ENCODE measurements at regions not wholly inside any gene's neighbourhood (a gene's known extent, or its start where the extent isn't known, plus 50 kb on each side); places are given as distances from the start of the nearest gene placed in this dataset.

- Mint-ChIP-seq H3K4me3 (no peak overlapping the region), H3K27ac (no peak overlapping the region), H3K36me3 (ENCODE audit: low read depth) (no peaks in the 10 kb centered on the region), H3K9me3 (no peaks in the 10 kb centered on the region), H3K27me3 (peaks cover 19% of the 10 kb centered on the region), H3K4me1 (ENCODE audit: low read depth) (peaks cover 8% of the 10 kb centered on the region)
- DNase-seq, result no peak
These were observed 169.3 kb upstream of the NR5A2 start for GRCh38 chr1:199858171-199858570.

DNA sequence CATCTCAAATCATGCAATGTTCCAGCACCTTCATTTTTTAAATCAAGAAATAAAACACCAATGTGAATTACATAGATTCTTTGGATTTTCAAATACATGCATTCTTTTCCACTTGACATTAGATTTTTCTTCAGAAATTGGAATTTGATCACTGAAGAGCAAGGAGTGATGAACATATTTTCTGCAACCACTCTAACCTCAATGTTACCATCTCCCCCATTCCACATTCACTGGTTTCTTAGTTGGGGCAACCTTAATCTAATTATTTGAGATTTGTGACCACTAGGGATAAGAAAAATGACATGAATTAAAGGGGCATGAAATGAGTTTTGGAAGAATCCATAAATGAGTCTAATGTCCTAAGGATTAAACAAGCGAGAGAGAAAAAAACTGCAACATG lies 168.7 kb upstream of the NR5A2 start:
- H3K27me3 Mint-ChIP-seq, result peaks cover 19% of the 10 kb centered on the region
- H3K4me3 Mint-ChIP-seq, result no peak overlapping the region
- peaks cover 8% of the 10 kb centered on the region for H3K4me1 Mint-ChIP-seq (ENCODE audit: low read depth)
- no peaks in the 10 kb centered on the region for H3K36me3 Mint-ChIP-seq (ENCODE audit: low read depth)
- no peaks in the 10 kb centered on the region for H3K9me3 Mint-ChIP-seq
- no peak overlapping the region for H3K27ac Mint-ChIP-seq
- no peak for DNase-seq

- peaks cover 20% of the 10 kb centered on the region for H3K27me3 Mint-ChIP-seq
- no peak for DNase-seq
- no peak overlapping the region for H3K4me3 Mint-ChIP-seq
- peaks cover 8% of the 10 kb centered on the region for H3K4me1 Mint-ChIP-seq (ENCODE audit: low read depth)
- H3K27ac Mint-ChIP-seq, result no peak overlapping the region
- H3K9me3 Mint-ChIP-seq, result no peaks in the 10 kb centered on the region
- no peaks in the 10 kb centered on the region for H3K36me3 Mint-ChIP-seq (ENCODE audit: low read depth)
These were observed 168.0 kb upstream of the NR5A2 start for GRCh38 chr1:199859491-199859933.

- Mint-ChIP-seq H3K36me3 (ENCODE audit: low read depth) (no peaks in the 10 kb centered on the region), H3K4me1 (ENCODE audit: low read depth) (peaks cover 8% of the 10 kb centered on the region), H3K4me3 (no peak overlapping the region), H3K27me3 (peaks cover 24% of the 10 kb centered on the region), H3K9me3 (no peaks in the 10 kb centered on the region), H3K27ac (no peak overlapping the region)
- DNase-seq, result no peak
These were observed 166.3 kb upstream of the NR5A2 start for GRCh38 chr1:199861020-199861795.

- Mint-ChIP-seq H3K4me3 (no peak overlapping the region), H3K4me1 (ENCODE audit: low read depth) (peaks cover 8% of the 10 kb centered on the region), H3K9me3 (no peaks in the 10 kb centered on the region), H3K27me3 (peaks cover 24% of the 10 kb centered on the region), H3K36me3 (ENCODE audit: low read depth) (no peaks in the 10 kb centered on the region), H3K27ac (no peak overlapping the region)
- DNase-seq, result no peak
These were observed 165.5 kb upstream of the NR5A2 start for GRCh38 chr1:199862047-199862446.

DNA sequence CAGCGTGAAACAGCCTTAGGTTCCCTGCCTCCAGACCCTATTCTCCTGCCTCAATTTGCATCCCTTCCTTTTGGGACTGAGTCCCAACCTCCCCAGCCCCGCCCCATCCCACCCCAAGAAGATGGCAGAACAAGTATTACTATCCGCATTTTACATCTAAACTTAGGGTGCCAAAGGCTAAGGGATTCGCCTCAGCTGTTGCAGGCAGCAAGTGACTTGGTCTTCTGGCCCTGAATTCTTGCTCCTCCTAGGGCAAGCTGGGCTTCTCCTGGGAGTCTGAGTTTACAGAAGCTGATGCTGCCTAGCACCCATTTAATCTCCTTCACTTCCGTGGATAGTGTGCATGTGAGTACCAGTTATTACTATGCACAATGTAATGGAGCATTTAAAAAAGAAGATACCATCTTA lies 161.3 kb upstream of the NR5A2 start:
- Mint-ChIP-seq H3K4me3 (no peak overlapping the region), H3K9me3 (no peaks in the 10 kb centered on the region), H3K36me3 (ENCODE audit: low read depth) (no peaks in the 10 kb centered on the region), H3K4me1 (ENCODE audit: low read depth) (no peaks in the 10 kb centered on the region), H3K27me3 (peaks cover 14% of the 10 kb centered on the region), H3K27ac (no peak overlapping the region)
- no peak for DNase-seq

GRCh38 chr1:199867601-199868000 lies 159.9 kb upstream of the NR5A2 start:
- no peak for DNase-seq
- Mint-ChIP-seq H3K27ac (no peak overlapping the region), H3K36me3 (ENCODE audit: low read depth) (no peaks in the 10 kb centered on the region), H3K27me3 (peaks cover 13% of the 10 kb centered on the region), H3K4me1 (ENCODE audit: low read depth) (no peaks in the 10 kb centered on the region), H3K9me3 (no peaks in the 10 kb centered on the region), H3K4me3 (no peak overlapping the region)

- Mint-ChIP-seq H3K27ac (no peak overlapping the region), H3K4me1 (ENCODE audit: low read depth) (no peaks in the 10 kb centered on the region), H3K9me3 (no peaks in the 10 kb centered on the region), H3K27me3 (peaks cover 13% of the 10 kb centered on the region), H3K36me3 (ENCODE audit: low read depth) (no peaks in the 10 kb centered on the region), H3K4me3 (no peak overlapping the region)
- no peak for DNase-seq
These were observed 158.7 kb upstream of the NR5A2 start for GRCh38 chr1:199868777-199869176.

GRCh38 chr1:199875337-199875736 lies 152.2 kb upstream of the NR5A2 start:
- Mint-ChIP-seq H3K27ac (no peak overlapping the region), H3K36me3 (ENCODE audit: low read depth) (no peaks in the 10 kb centered on the region), H3K27me3 (peaks cover 7% of the 10 kb centered on the region), H3K9me3 (no peaks in the 10 kb centered on the region), H3K4me1 (ENCODE audit: low read depth) (no peaks in the 10 kb centered on the region), H3K4me3 (no peak overlapping the region)
- no peak for DNase-seq

- Mint-ChIP-seq H3K27ac (no peak overlapping the region), H3K36me3 (ENCODE audit: low read depth) (no peaks in the 10 kb centered on the region), H3K4me3 (no peak overlapping the region), H3K27me3 (peaks cover 7% of the 10 kb centered on the region), H3K4me1 (ENCODE audit: low read depth) (no peaks in the 10 kb centered on the region), H3K9me3 (no peaks in the 10 kb centered on the region)
- no peak for DNase-seq
These were observed 151.7 kb upstream of the NR5A2 start for GRCh38 chr1:199875856-199876255.

GRCh38 chr1:199877526-199878384 lies 149.8 kb upstream of the NR5A2 start:
- no peak overlapping the region for H3K27ac Mint-ChIP-seq
- no peaks in the 10 kb centered on the region for H3K36me3 Mint-ChIP-seq (ENCODE audit: low read depth)
- no peaks in the 10 kb centered on the region for H3K4me1 Mint-ChIP-seq (ENCODE audit: low read depth)
- peaks cover 2% of the 10 kb centered on the region for H3K27me3 Mint-ChIP-seq
- H3K4me3 Mint-ChIP-seq, result no peak overlapping the region
- no peak for DNase-seq
- no peaks in the 10 kb centered on the region for H3K9me3 Mint-ChIP-seq

- H3K4me3 Mint-ChIP-seq, result no peak overlapping the region
- no peak for DNase-seq
- H3K36me3 Mint-ChIP-seq (ENCODE audit: low read depth), result no peaks in the 10 kb centered on the region
These were observed 148.7 kb upstream of the NR5A2 start for GRCh38 chr1:199878823-199879222.

GRCh38 chr1:199898654-199899053 lies 128.9 kb upstream of the NR5A2 start:
- Mint-ChIP-seq H3K27ac (no peak overlapping the region), H3K9me3 (no peaks in the 10 kb centered on the region)

More at GRCh38 chr1:199878823-199879222, 148.7 kb upstream of the NR5A2 start:
- Mint-ChIP-seq H3K4me1 (ENCODE audit: low read depth) (no peaks in the 10 kb centered on the region), H3K27me3 (peaks cover 2% of the 10 kb centered on the region), H3K9me3 (no peaks in the 10 kb centered on the region), H3K27ac (no peak overlapping the region)

DNA sequence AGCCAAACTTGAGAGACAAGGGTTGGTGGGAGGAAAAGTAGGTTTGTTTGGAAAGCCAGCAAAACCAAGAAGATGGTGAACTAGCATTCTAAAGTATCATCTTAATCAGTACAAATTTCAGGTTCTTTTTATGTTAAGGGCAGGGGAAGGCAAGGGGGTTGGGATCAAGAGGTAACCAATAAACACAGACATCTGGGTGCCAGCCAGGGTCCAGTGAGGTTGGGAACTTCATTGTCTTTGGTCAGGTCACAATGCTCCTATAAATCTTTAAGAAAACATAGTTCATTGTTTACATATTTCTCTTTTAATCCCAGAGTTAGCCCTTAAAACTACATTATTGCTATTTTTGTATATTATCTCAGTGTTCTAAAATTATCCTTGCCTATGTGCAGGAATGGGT lies 126.2 kb upstream of the NR5A2 start:
- Mint-ChIP-seq H3K9me3 (no peaks in the 10 kb centered on the region), H3K4me3 (no peak overlapping the region), H3K27me3 (peaks cover 24% of the 10 kb centered on the region), H3K36me3 (ENCODE audit: low read depth) (no peaks in the 10 kb centered on the region), H3K27ac (no peak overlapping the region), H3K4me1 (ENCODE audit: low read depth) (no peaks in the 10 kb centered on the region)
- no peak for DNase-seq

More at GRCh38 chr1:199898654-199899053, 128.9 kb upstream of the NR5A2 start:
- Mint-ChIP-seq H3K4me1 (ENCODE audit: low read depth) (no peaks in the 10 kb centered on the region), H3K27me3 (peaks cover 28% of the 10 kb centered on the region), H3K36me3 (ENCODE audit: low read depth) (no peaks in the 10 kb centered on the region), H3K4me3 (no peak overlapping the region)
- no peak for DNase-seq

GRCh38 chr1:199907361-199907760 lies 120.1 kb upstream of the NR5A2 start:
- H3K27me3 Mint-ChIP-seq, result peaks cover 14% of the 10 kb centered on the region
- H3K4me1 Mint-ChIP-seq (ENCODE audit: low read depth), result no peaks in the 10 kb centered on the region
- no peak overlapping the region for H3K4me3 Mint-ChIP-seq
- H3K9me3 Mint-ChIP-seq, result no peaks in the 10 kb centered on the region
- H3K27ac Mint-ChIP-seq, result no peak overlapping the region
- no peaks in the 10 kb centered on the region for H3K36me3 Mint-ChIP-seq (ENCODE audit: low read depth)
- DNase-seq, result no peak

Data from activated T-cell treated with anti-CD3 and anti-CD28 coated beads, Interleukin-2, amount 50 U/mL, for 24 hours (primary cell).